NCI-H2029 treated with DMSO at 0.1 percent for 48 hours (cell line): ENCODE measurements at regions not wholly inside any gene's neighbourhood (a gene's known extent, or its start where the extent isn't known, plus 50 kb on each side); places are given as distances from the start of the nearest gene placed in this dataset.
A peak's percentile ranks its signal among the peaks of the same experiment; 100 is the strongest.
"Not testable (repeated sequence)": the region's sequence is repeated elsewhere in the genome, so short reads cannot be mapped to it uniquely, and the experiment has no call there.

ENCODE experiments used
- DNase-seq: peaks from one replicate; lab custom pipeline; 2025; lab: John Stamatoyannopoulos, UW

GRCh38 chrX:118215346-118215745, 98.7 kb upstream of the KLHL13 start:
- DNase-seq: no peak

- no peak for DNase-seq
Observed at GRCh38 chrX:118216087-118216486, 99.5 kb upstream of the KLHL13 start.

GRCh38 chrX:118216509-118216908, 99.9 kb upstream of the KLHL13 start:
- DNase-seq: peak; percentile 5

- no peak for DNase-seq
Observed at GRCh38 chrX:118218079-118218478, 101.5 kb upstream of the KLHL13 start.

GRCh38 chrX:118218940-118219339, 102.3 kb upstream of the KLHL13 start:
- DNase-seq: no peak

- DNase-seq: no peak
Observed at GRCh38 chrX:118219866-118220265, 103.3 kb upstream of the KLHL13 start.

GRCh38 chrX:118220509-118220908, 103.9 kb upstream of the KLHL13 start:
- no peak for DNase-seq

GRCh38 chrX:118221270-118221669, 104.7 kb upstream of the KLHL13 start:
- no peak for DNase-seq

- no peak for DNase-seq
Observed at GRCh38 chrX:118221733-118222132, 105.1 kb upstream of the KLHL13 start.

GRCh38 chrX:118222421-118222820, 105.8 kb upstream of the KLHL13 start:
- no peak for DNase-seq

- DNase-seq: peak; percentile 16
Observed at GRCh38 chrX:118225711-118226428, 109.3 kb upstream of the KLHL13 start.

GRCh38 chrX:118228041-118228440, 111.4 kb upstream of the KLHL13 start:
- DNase-seq: no peak

- DNase-seq: no peak
Observed at GRCh38 chrX:118228456-118228855, 111.8 kb upstream of the KLHL13 start.

- no peak for DNase-seq
Observed at GRCh38 chrX:118231464-118231863, 114.4 kb upstream of the WDR44 start.

GRCh38 chrX:118239178-118239870, 106.6 kb upstream of the WDR44 start:
- no peak for DNase-seq

GRCh38 chrX:118239913-118240698, 105.8 kb upstream of the WDR44 start:
- DNase-seq: no peak

GRCh38 chrX:118246961-118247360, 98.9 kb upstream of the WDR44 start:
- DNase-seq: not testable (repeated sequence)

- DNase-seq: no peak
Observed at GRCh38 chrX:118249146-118249545, 96.8 kb upstream of the WDR44 start.

- DNase-seq: no peak
Observed at GRCh38 chrX:118250445-118250844, 95.5 kb upstream of the WDR44 start.

- no peak for DNase-seq
Observed at GRCh38 chrX:118251271-118251670, 94.6 kb upstream of the WDR44 start.

GRCh38 chrX:118252967-118253366, 92.9 kb upstream of the WDR44 start:
- DNase-seq: no peak

- peak; percentile 1 for DNase-seq
Observed at GRCh38 chrX:118254611-118255010, 91.3 kb upstream of the WDR44 start.

GRCh38 chrX:118255921-118256320, 90.0 kb upstream of the WDR44 start:
- no peak for DNase-seq
